HEK293T (cell line): ENCODE measurements at regions not wholly inside any gene's neighbourhood (a gene's known extent, or its start where the extent isn't known, plus 50 kb on each side); places are given as distances from the start of the nearest gene placed in this dataset.

ENCODE experiments used
- CTCF ChIA-PET: fragments of 350-600 bp; formaldehyde crosslinking; extraction: SDS; loops from one replicate; lab custom pipeline; 2021; ENCODE audit warnings: antibody characterized with exemption, inconsistent platforms; lab: Yijun Ruan, JAX
- POLR2A ChIA-PET: fragments of 350-600 bp; formaldehyde crosslinking; extraction: SDS; loops from one replicate; lab custom pipeline; 2020; ENCODE audit warnings: antibody characterized with exemption, inconsistent platforms; lab: Yijun Ruan, JAX
- DNase-seq: peaks from one replicate; pipeline ENCODE4 v3.0.0; 2012; ENCODE audit warnings: mixed read lengths; ENCODE audit errors: extremely low spot score
- ARNT ChIP-seq: fragments of 450-650 bp; IDR thresholded peaks from 2 replicates; pipeline ENCODE4 v1.6.1; 2017; ENCODE audit warnings: mild to moderate bottlenecking
- BHLHE40 ChIP-seq: fragments of 450-650 bp; IDR thresholded peaks from 2 replicates; pipeline ENCODE4 v1.6.1; 2016; ENCODE audit warnings: mild to moderate bottlenecking, moderate library complexity, borderline replicate concordance
- CTBP1 ChIP-seq: fragments of 450-650 bp; IDR thresholded peaks from 2 replicates; pipeline ENCODE4 v1.6.1; 2016; ENCODE audit warnings: borderline replicate concordance
- ELF4 ChIP-seq: fragments of 450-650 bp; IDR thresholded peaks from 2 replicates; pipeline ENCODE4 v1.6.1; 2017; ENCODE audit warnings: antibody characterized with exemption
- FOXA1 ChIP-seq: fragments of 450-650 bp; IDR thresholded peaks from 2 replicates; pipeline ENCODE4 v1.6.1; 2016; ENCODE audit warnings: mild to moderate bottlenecking
- FOXK2 ChIP-seq: fragments of 450-650 bp; IDR thresholded peaks from 2 replicates; pipeline ENCODE4 v1.6.1; 2016; ENCODE audit warnings: mild to moderate bottlenecking
- FOXM1 ChIP-seq: fragments of 450-650 bp; IDR thresholded peaks from 2 replicates; pipeline ENCODE4 v1.6.1; 2017; ENCODE audit warnings: mild to moderate bottlenecking, borderline replicate concordance
- HDGF ChIP-seq: fragments of 450-650 bp; IDR thresholded peaks from 2 replicates; pipeline ENCODE4 v1.6.1; 2017; ENCODE audit warnings: antibody characterized with exemption, borderline replicate concordance
- L3MBTL2 ChIP-seq: fragments of 450-650 bp; conservative IDR thresholded peaks from 2 replicates; pipeline ENCODE4 v1.6.1; 2016; ENCODE audit warnings: mild to moderate bottlenecking
- LEF1 ChIP-seq: fragments of 450-650 bp; IDR thresholded peaks from 2 replicates; pipeline ENCODE4 v1.6.1; 2017; ENCODE audit warnings: mild to moderate bottlenecking, borderline replicate concordance
- NFRKB ChIP-seq: fragments of 450-650 bp; IDR thresholded peaks from 2 replicates; pipeline ENCODE4 v1.6.1; 2016; ENCODE audit warnings: mild to moderate bottlenecking, moderate library complexity
- SP1 ChIP-seq: fragments of 450-650 bp; IDR thresholded peaks from 2 replicates; pipeline ENCODE4 v1.6.1; 2017
- SUZ12 ChIP-seq: fragments of 450-650 bp; IDR thresholded peaks from 2 replicates; pipeline ENCODE4 v1.6.1; 2016; ENCODE audit warnings: mild to moderate bottlenecking
- TARDBP ChIP-seq: fragments of 450-650 bp; IDR thresholded peaks from 2 replicates; pipeline ENCODE4 v1.6.1; 2016
- ZNF384 ChIP-seq: fragments of 450-650 bp; IDR thresholded peaks from 2 replicates; pipeline ENCODE4 v1.6.1; 2016
- TF ChIP-seq, protein P1 (sequence below): fragments of 450-650 bp; IDR thresholded peaks from 2 replicates; pipeline ENCODE4 v1.6.1; 2016

DNA sequence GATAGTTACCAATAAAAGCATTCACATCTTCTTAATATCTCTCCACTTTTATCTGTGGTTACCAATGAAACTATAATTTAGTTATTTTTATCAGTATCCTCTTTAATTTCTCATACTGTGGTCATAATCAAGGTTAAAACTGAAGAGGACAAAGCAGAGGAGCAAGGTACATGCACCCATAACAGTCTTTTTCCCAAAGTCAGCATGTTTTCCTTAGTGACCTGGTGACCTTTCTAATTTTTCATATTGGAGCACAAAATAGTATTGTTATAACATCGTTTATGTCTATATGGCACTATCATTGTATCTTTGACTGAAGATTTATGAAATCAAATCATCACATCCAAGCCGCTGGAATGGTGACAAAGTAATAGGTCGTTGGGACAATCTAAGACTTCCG, 51.5 kb upstream of the CHORDC1 start:
- ChIA-PET CTCF (no interaction called here), POLR2A (no interaction called here)
- no peak for DNase-seq
- TF ChIP-seq SUZ12 = no peak
- no peak for TF ChIP-seq CTBP1
- TF ChIP-seq HDGF = no peak
- TF ChIP-seq, protein P1, sequence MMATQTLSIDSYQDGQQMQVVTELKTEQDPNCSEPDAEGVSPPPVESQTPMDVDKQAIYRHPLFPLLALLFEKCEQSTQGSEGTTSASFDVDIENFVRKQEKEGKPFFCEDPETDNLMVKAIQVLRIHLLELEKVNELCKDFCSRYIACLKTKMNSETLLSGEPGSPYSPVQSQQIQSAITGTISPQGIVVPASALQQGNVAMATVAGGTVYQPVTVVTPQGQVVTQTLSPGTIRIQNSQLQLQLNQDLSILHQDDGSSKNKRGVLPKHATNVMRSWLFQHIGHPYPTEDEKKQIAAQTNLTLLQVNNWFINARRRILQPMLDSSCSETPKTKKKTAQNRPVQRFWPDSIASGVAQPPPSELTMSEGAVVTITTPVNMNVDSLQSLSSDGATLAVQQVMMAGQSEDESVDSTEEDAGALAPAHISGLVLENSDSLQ = no peak
- TF ChIP-seq ARNT = no peak
- TF ChIP-seq FOXA1 = no peak
- TF ChIP-seq LEF1 = no peak
- no peak for TF ChIP-seq SP1
- TF ChIP-seq L3MBTL2 = no peak
- no peak for TF ChIP-seq NFRKB
- TF ChIP-seq ZNF384 = no peak
- no peak for TF ChIP-seq TARDBP
- TF ChIP-seq FOXK2 = no peak
- TF ChIP-seq ELF4 = no peak
- no peak for TF ChIP-seq BHLHE40
- TF ChIP-seq FOXM1 = no peak
